HepG2 (cell line): ENCODE measurements at regions not wholly inside any gene's neighbourhood (a gene's known extent, or its start where the extent isn't known, plus 50 kb on each side); places are given as distances from the start of the nearest gene placed in this dataset.

Experiments
- EZH2 ChIP-seq: conservative IDR thresholded peaks from 2 replicates; pipeline ENCODE4 v1.6.1; 2012; ENCODE audit warnings: mild to moderate bottlenecking, low read depth, low read length, moderate library complexity
- FOXJ3 ChIP-seq: sonication (generic); formaldehyde crosslinking; IDR thresholded peaks from 2 replicates; pipeline ENCODE4 v1.4.0; 2020; ENCODE audit warnings: missing genetic modification reagents, mild to moderate bottlenecking, borderline replicate concordance
- HMG20A ChIP-seq: IDR thresholded peaks from 2 replicates; pipeline ENCODE4 v1.6.1; 2016; ENCODE audit warnings: borderline replicate concordance
- KLF16 ChIP-seq, 2 experiments: sonication (generic) in 1 of 2; formaldehyde crosslinking in 1 of 2; IDR thresholded peaks; 2 replicates each; pipeline versions ENCODE4 v1.6.1 to v1.8.0; 2016 to 2023; ENCODE audit warnings: missing genetic modification reagents in 2 of 2, missing compliant biosample characterization in 1 of 2
- NR2F2 ChIP-seq: IDR thresholded peaks from 2 replicates; pipeline ENCODE4 v1.6.1; 2012; ENCODE audit warnings: low read depth, inconsistent platforms, borderline replicate concordance
- PHF8 ChIP-seq: sonication (generic); formaldehyde crosslinking; IDR thresholded peaks from 2 replicates; pipeline ENCODE4 v1.5.0; 2020; ENCODE audit warnings: missing genetic modification reagents
- POLR2AphosphoS5 ChIP-seq: IDR thresholded peaks from 2 replicates; pipeline ENCODE4 v1.6.1; 2012; ENCODE audit warnings: low read depth, low read length
- SNAPC2 ChIP-seq: sonication (generic); formaldehyde crosslinking; IDR thresholded peaks from 2 replicates; pipeline ENCODE4 v1.8.1; 2022; ENCODE audit warnings: mild to moderate bottlenecking, missing genetic modification reagents
- ZBTB14 ChIP-seq: sonication (generic); formaldehyde crosslinking; IDR thresholded peaks from 2 replicates; pipeline ENCODE4 v1.4.0; 2020; ENCODE audit warnings: missing genetic modification reagents
- ZNF619 ChIP-seq: sonication (generic); formaldehyde crosslinking; IDR thresholded peaks from 2 replicates; pipeline ENCODE4 v1.4.0; 2020; ENCODE audit warnings: mild to moderate bottlenecking, missing genetic modification reagents
- ZNF782 ChIP-seq: sonication (generic); formaldehyde crosslinking; IDR thresholded peaks from 2 replicates; pipeline ENCODE4 v1.4.0; 2020; ENCODE audit warnings: missing genetic modification reagents, mild to moderate bottlenecking, borderline replicate concordance
- ZNF878 ChIP-seq: sonication (generic); formaldehyde crosslinking; IDR thresholded peaks from 2 replicates; pipeline ENCODE4 v1.8.1; 2023; ENCODE audit warnings: mild to moderate bottlenecking, missing genetic modification reagents, moderate library complexity
- TF ChIP-seq, protein P1 (sequence below): sonication (generic); formaldehyde crosslinking; IDR thresholded peaks from 2 replicates; pipeline ENCODE4 v1.4.0; 2020; ENCODE audit warnings: mild to moderate bottlenecking, missing genetic modification reagents
- TF ChIP-seq, protein P2 (sequence below), 2 experiments: sonication (generic) in 1 of 2; formaldehyde crosslinking in 1 of 2; IDR thresholded peaks; 2 replicates each; pipeline versions ENCODE4 v1.4.0 to v1.6.1; 2016 to 2020; ENCODE audit warnings: borderline replicate concordance in 1 of 2, low read depth in 1 of 2, mild to moderate bottlenecking in 1 of 2, missing genetic modification reagents in 1 of 2

GRCh38 chr3:79845546-79845945 is 77.7 kb upstream of the ROBO1 start:
- TF ChIP-seq EZH2 (no peak), PHF8 (CRISPR knock-in tag) (no peak), POLR2AphosphoS5 (no peak), ZNF619 (CRISPR knock-in tag) (no peak), FOXJ3 (no peak), KLF16 (CRISPR knock-in tag; IDR thresholded peaks at IDR 0.05) (no peak), NR2F2 (no peak), ZBTB14 (no peak), ZNF878 (CRISPR knock-in tag) (no peak), SNAPC2 (CRISPR knock-in tag) (no peak), ZNF782 (CRISPR knock-in tag) (no peak), HMG20A (CRISPR knock-in tag) (no peak)
- TF ChIP-seq, protein P1, sequence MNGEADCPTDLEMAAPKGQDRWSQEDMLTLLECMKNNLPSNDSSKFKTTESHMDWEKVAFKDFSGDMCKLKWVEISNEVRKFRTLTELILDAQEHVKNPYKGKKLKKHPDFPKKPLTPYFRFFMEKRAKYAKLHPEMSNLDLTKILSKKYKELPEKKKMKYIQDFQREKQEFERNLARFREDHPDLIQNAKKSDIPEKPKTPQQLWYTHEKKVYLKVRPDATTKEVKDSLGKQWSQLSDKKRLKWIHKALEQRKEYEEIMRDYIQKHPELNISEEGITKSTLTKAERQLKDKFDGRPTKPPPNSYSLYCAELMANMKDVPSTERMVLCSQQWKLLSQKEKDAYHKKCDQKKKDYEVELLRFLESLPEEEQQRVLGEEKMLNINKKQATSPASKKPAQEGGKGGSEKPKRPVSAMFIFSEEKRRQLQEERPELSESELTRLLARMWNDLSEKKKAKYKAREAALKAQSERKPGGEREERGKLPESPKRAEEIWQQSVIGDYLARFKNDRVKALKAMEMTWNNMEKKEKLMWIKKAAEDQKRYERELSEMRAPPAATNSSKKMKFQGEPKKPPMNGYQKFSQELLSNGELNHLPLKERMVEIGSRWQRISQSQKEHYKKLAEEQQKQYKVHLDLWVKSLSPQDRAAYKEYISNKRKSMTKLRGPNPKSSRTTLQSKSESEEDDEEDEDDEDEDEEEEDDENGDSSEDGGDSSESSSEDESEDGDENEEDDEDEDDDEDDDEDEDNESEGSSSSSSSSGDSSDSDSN (CRISPR knock-in tag) = no peak
- TF ChIP-seq, protein P2, sequence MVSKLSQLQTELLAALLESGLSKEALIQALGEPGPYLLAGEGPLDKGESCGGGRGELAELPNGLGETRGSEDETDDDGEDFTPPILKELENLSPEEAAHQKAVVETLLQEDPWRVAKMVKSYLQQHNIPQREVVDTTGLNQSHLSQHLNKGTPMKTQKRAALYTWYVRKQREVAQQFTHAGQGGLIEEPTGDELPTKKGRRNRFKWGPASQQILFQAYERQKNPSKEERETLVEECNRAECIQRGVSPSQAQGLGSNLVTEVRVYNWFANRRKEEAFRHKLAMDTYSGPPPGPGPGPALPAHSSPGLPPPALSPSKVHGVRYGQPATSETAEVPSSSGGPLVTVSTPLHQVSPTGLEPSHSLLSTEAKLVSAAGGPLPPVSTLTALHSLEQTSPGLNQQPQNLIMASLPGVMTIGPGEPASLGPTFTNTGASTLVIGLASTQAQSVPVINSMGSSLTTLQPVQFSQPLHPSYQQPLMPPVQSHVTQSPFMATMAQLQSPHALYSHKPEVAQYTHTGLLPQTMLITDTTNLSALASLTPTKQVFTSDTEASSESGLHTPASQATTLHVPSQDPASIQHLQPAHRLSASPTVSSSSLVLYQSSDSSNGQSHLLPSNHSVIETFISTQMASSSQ (IDR thresholded peaks at IDR 0.05; ENCODE audit: low read depth) = no peak
- TF ChIP-seq, protein P2 (CRISPR knock-in tag; IDR thresholded peaks at IDR 0.05; ENCODE audit: borderline replicate concordance) = no peak
